HepG2 (cell line): ENCODE measurements at regions not wholly inside any gene's neighbourhood (a gene's known extent, or its start where the extent isn't known, plus 50 kb on each side); places are given as distances from the start of the nearest gene placed in this dataset.

Experiments
- ATAC-seq: fragments of 200-7000 bp; cut with Tn5 transposase; 3 replicates; pipeline ENCODE4 v1.9.1; 2020; ENCODE audit warnings: mild to moderate bottlenecking, moderate library complexity
- BruUV-seq: library from RNA; stranded (reverse); fragments of 400-500 nt; replicated peaks from 2 replicates; lab custom pipeline; 2021; lab: Mats Ljungman, UMichigan
- CTCF ChIA-PET: fragments of 300-600 bp; formaldehyde crosslinking; extraction: SDS; loops from one replicate; lab custom pipeline; 2021; ENCODE audit warnings: low total read pairs, inconsistent platforms, low intra/inter-chr PET ratio; lab: Yijun Ruan, JAX
- POLR2A ChIA-PET: fragments of 350-600 bp; sonication (Branson Sonifier 250); formaldehyde crosslinking; loops from one replicate; lab custom pipeline; 2020; ENCODE audit warnings: antibody characterized with exemption, inconsistent platforms; lab: Yijun Ruan, JAX
- DNase-seq: peaks from one replicate; pipeline ENCODE4 v3.0.0-alpha.2; 2015; ENCODE audit warnings: low spot score
- FAIRE-seq: peaks from 3 replicates; lab custom pipeline; 2011; peaks lifted over from hg19 to GRCh38; lab: Jason Lieb, UNC
- H2AFZ ChIP-seq: one replicate; pipeline ENCODE4 v1.6.1; 2011; ENCODE audit warnings: low read length, inconsistent platforms
- H3K27ac ChIP-seq: fragments of 300-600 bp; 3 replicates; pipeline ENCODE4 v1.8.0; 2011; ENCODE audit warnings: mixed run types, mild to moderate bottlenecking, mixed read lengths, low read length, inconsistent platforms; ENCODE audit not compliant: insufficient read depth; ENCODE audit errors: extremely low read length
- H3K27me3 ChIP-seq, 2 experiments: fragments of 200-600 bp in 1 of 2; 2 replicates in 1 of 2; 3 replicates in 1 of 2; pipeline versions ENCODE4 v1.6.0 to v1.8.0; 2011; ENCODE audit warnings: low read length in 2 of 2, mild to moderate bottlenecking in 2 of 2, moderate library complexity in 2 of 2, inconsistent platforms in 1 of 2; ENCODE audit not compliant: insufficient read depth in 2 of 2, control insufficient read depth in 1 of 2
- H3K36me3 ChIP-seq, 2 experiments: fragments of 200-600 bp in 1 of 2; replicated peaks in 1 of 2; 2 replicates in 1 of 2; 3 replicates in 1 of 2; pipeline versions ENCODE4 v1.5.1 to v1.8.0; 2011; ENCODE audit warnings: low read length in 2 of 2, inconsistent platforms in 1 of 2; ENCODE audit not compliant: insufficient read depth in 2 of 2, control insufficient read depth in 1 of 2
- H3K4me1 ChIP-seq: 2 replicates; pipeline ENCODE4 v1.5.1; 2012; ENCODE audit warnings: low read length, inconsistent platforms; ENCODE audit not compliant: insufficient read depth
- H3K4me2 ChIP-seq: 2 replicates; pipeline ENCODE4 v1.6.0; 2011; ENCODE audit warnings: low read depth, low read length, inconsistent platforms
- H3K4me3 ChIP-seq, 3 experiments: fragments of 200-600 bp in 1 of 3; sonication (generic), shearing (Covaris generic) in 1 of 3; replicated peaks in 1 of 3; 2 replicates each; pipeline ENCODE4 v1.5.1; 2011 to 2016; ENCODE audit warnings: low read length in 3 of 3, inconsistent platforms in 2 of 3, low read depth in 2 of 3, mild to moderate bottlenecking in 2 of 3, control low read depth in 1 of 3, mixed read lengths in 1 of 3; ENCODE audit not compliant: insufficient read depth in 1 of 3
- H3K79me2 ChIP-seq: one replicate; pipeline ENCODE4 v1.6.1; 2011; ENCODE audit warnings: low read length, inconsistent platforms; ENCODE audit not compliant: insufficient read depth
- H3K9ac ChIP-seq: 2 replicates; pipeline ENCODE4 v1.6.0; 2011; ENCODE audit warnings: mild to moderate bottlenecking, low read depth, low read length, inconsistent platforms; ENCODE audit not compliant: insufficient read depth
- H3K9me3 ChIP-seq: 2 replicates; pipeline ENCODE4 v1.5.1; 2012; ENCODE audit warnings: mild to moderate bottlenecking, low read length
- H4K20me1 ChIP-seq: 2 replicates; pipeline ENCODE4 v1.6.0; 2011; ENCODE audit warnings: inconsistent platforms, mild to moderate bottlenecking, low read length, moderate library complexity; ENCODE audit not compliant: insufficient read depth
- CHCHD3 ChIP-seq: sonication (generic); formaldehyde crosslinking; IDR thresholded peaks from 2 replicates; pipeline ENCODE4 v1.8.0; 2022; ENCODE audit warnings: mild to moderate bottlenecking, missing genetic modification reagents, moderate library complexity
- HOXA9 ChIP-seq: sonication (generic); formaldehyde crosslinking; IDR thresholded peaks from 2 replicates; pipeline ENCODE4 v1.8.1; 2022; ENCODE audit warnings: missing genetic modification reagents, mild to moderate bottlenecking, moderate library complexity, borderline replicate concordance
- NFYC ChIP-seq: IDR thresholded peaks from 2 replicates; pipeline ENCODE4 v1.6.1; 2016; ENCODE audit warnings: missing genetic modification reagents, missing compliant biosample characterization
- NPAS2 ChIP-seq: sonication (generic); formaldehyde crosslinking; IDR thresholded peaks from 2 replicates; pipeline ENCODE4 v1.8.0; 2022; ENCODE audit warnings: mild to moderate bottlenecking, missing genetic modification reagents, borderline replicate concordance
- NR2F2 ChIP-seq: IDR thresholded peaks from 2 replicates; pipeline ENCODE4 v1.6.1; 2012; ENCODE audit warnings: low read depth, inconsistent platforms, borderline replicate concordance
- SRSF4 ChIP-seq: fragments of 200-400 bp; formaldehyde crosslinking; IDR thresholded peaks from one replicate; pipeline ENCODE4 v1.6.1; 2018; ENCODE audit warnings: mild to moderate bottlenecking, low read depth, low read length, moderate library complexity; ENCODE audit not compliant: poor library complexity, severe bottlenecking
- THYN1 ChIP-seq: sonication (generic); formaldehyde crosslinking; IDR thresholded peaks from 2 replicates; pipeline ENCODE4 v1.8.1; 2023; ENCODE audit warnings: low read depth, mild to moderate bottlenecking, moderate library complexity, missing genetic modification reagents, borderline replicate concordance
- YEATS2 ChIP-seq: sonication (generic); formaldehyde crosslinking; IDR thresholded peaks from 2 replicates; pipeline ENCODE4 v1.4.0; 2020; ENCODE audit warnings: missing genetic modification reagents, borderline replicate concordance
- ZFP91 ChIP-seq: sonication (generic); formaldehyde crosslinking; IDR thresholded peaks from 2 replicates; pipeline ENCODE4 v1.9.0; 2022; ENCODE audit warnings: missing genetic modification reagents, mild to moderate bottlenecking, borderline replicate concordance
- ZKSCAN5 ChIP-seq: sonication (generic); formaldehyde crosslinking; IDR thresholded peaks from 2 replicates; pipeline ENCODE4 v1.5.1; 2020; ENCODE audit warnings: mild to moderate bottlenecking, missing genetic modification reagents
- ZNF143 ChIP-seq: sonication (generic); formaldehyde crosslinking; IDR thresholded peaks from 2 replicates; pipeline ENCODE4 v1.4.0; 2020; ENCODE audit warnings: missing genetic modification reagents
- ZNF383 ChIP-seq: sonication (generic); formaldehyde crosslinking; IDR thresholded peaks from 2 replicates; pipeline ENCODE4 v1.4.0; 2020; ENCODE audit warnings: missing genetic modification reagents, mild to moderate bottlenecking, borderline replicate concordance
- WGBS: methylation state at CpG from one replicate; pipeline ENCODE4 v1.1.6; 2017; ENCODE audit warnings: low lambda C conversion rate; 5-methylcytosine and 5-hydroxymethylcytosine counted together
- in situ Hi-C: cut with HindIII; loops from 2 replicates; pipeline ENCODE4 v1.10.0; 2017; ENCODE audit warnings: low pct_unique_long_range_greater_than_20kb; ENCODE audit not compliant: extremely low pct_ligation_motif_present
- intact Hi-C: fragments of 100-400 bp; cut with micrococcal nuclease; formaldehyde crosslinking; loops from one replicate; pipeline ENCODE4 v1.10.0; 2022; ENCODE audit not compliant: unreplicated experiment
- TF ChIP-seq, protein P1 (sequence below): sonication (generic); formaldehyde crosslinking; IDR thresholded peaks from 2 replicates; pipeline ENCODE4 v1.5.1; 2020; ENCODE audit warnings: missing genetic modification reagents, mild to moderate bottlenecking, borderline replicate concordance

GRCh38 chr18:56402872-56403516 lies 235.4 kb downstream of the TXNL1 start (continued):
- TF ChIP-seq, protein P1, sequence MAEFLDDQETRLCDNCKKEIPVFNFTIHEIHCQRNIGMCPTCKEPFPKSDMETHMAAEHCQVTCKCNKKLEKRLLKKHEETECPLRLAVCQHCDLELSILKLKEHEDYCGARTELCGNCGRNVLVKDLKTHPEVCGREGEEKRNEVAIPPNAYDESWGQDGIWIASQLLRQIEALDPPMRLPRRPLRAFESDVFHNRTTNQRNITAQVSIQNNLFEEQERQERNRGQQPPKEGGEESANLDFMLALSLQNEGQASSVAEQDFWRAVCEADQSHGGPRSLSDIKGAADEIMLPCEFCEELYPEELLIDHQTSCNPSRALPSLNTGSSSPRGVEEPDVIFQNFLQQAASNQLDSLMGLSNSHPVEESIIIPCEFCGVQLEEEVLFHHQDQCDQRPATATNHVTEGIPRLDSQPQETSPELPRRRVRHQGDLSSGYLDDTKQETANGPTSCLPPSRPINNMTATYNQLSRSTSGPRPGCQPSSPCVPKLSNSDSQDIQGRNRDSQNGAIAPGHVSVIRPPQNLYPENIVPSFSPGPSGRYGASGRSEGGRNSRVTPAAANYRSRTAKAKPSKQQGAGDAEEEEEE = no peak
- no peak for TF ChIP-seq NPAS2 (CRISPR knock-in tag)

GRCh38 chr18:56393870-56394269 lies 244.5 kb downstream of the TXNL1 start:
- Histone ChIP-seq H3K36me3 (no peaks in the 10 kb centered on the region), H3K9me3 (no peaks in the 10 kb centered on the region), H3K4me1 (no peaks in the 10 kb centered on the region), H3K79me2 (no peaks in the 10 kb centered on the region), H4K20me1 (no peaks in the 10 kb centered on the region), H3K9ac (no peak overlapping the region), H3K27ac (no peak overlapping the region), H2AFZ (no peak overlapping the region), H3K4me3 (no peak overlapping the region), H3K27me3 (no peaks in the 10 kb centered on the region), H3K4me2 (no peak overlapping the region)
- intact Hi-C loops = no loop called here
- 31% methylated on average over 2 of the region's 3 CpGs for WGBS
- FAIRE-seq (no peak), ATAC-seq (no peak), DNase-seq (no peak)
- ChIA-PET POLR2A (no interaction called here), CTCF (no interaction called here)
- BruUV-seq = no TSS peak
- in situ Hi-C loops = no loop called here
- TF ChIP-seq ZNF143 (CRISPR knock-in tag) (no peak), ZKSCAN5 (CRISPR knock-in tag) (no peak), NFYC (CRISPR knock-in tag) (no peak), THYN1 (CRISPR knock-in tag) (no peak), YEATS2 (CRISPR knock-in tag) (no peak), HOXA9 (no peak), ZNF383 (CRISPR knock-in tag) (no peak), SRSF4 (no peak), NR2F2 (no peak), ZFP91 (CRISPR knock-in tag) (no peak), CHCHD3 (no peak)
